HEK293 (cell line): ENCODE measurements at regions not wholly inside any gene's neighbourhood (a gene's known extent, or its start where the extent isn't known, plus 50 kb on each side); places are given as distances from the start of the nearest gene placed in this dataset.

ENCODE experiments used
- HOXA7 ChIP-seq: sonication (generic); formaldehyde crosslinking; IDR thresholded peaks from 2 replicates; pipeline ENCODE4 v1.8.1; 2022; ENCODE audit warnings: missing genetic modification reagents, borderline replicate concordance
- ZFP3 ChIP-seq: fragments of 450-650 bp; formaldehyde crosslinking; IDR thresholded peaks from 2 replicates; pipeline ENCODE4 v1.5.1; 2016; ENCODE audit warnings: low read depth, missing biosample characterization, missing genetic modification characterization
- ZNF133 ChIP-seq: fragments of 450-650 bp; formaldehyde crosslinking; IDR thresholded peaks from 2 replicates; pipeline ENCODE4 v1.5.1; 2016; ENCODE audit warnings: missing biosample characterization, missing genetic modification characterization
- ZNF560 ChIP-seq: fragments of 450-650 bp; formaldehyde crosslinking; IDR thresholded peaks from 2 replicates; pipeline ENCODE4 v1.5.1; 2017; ENCODE audit warnings: missing biosample characterization, missing genetic modification characterization, borderline replicate concordance

DNA sequence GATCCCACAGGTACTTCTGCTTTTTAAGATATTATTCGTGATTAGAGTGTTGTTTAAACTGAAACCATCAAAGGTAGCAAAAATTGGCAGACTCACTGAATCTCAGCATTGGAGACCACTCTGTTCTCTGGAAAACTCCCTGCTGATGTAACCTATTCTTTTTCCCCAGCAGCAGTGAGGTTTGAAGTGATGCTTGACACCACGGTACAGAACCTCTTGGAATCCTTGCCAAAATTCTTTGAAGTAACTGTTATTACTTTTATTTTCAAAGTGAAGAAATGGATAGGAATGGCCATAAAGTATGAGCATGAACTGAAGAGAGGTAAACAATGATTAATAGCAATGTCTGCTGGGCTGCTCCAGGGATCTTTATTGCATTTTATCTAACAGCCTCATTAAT is 66.4 kb upstream of the KL start:
- TF ChIP-seq ZNF133 (tag by site-specific recombination) = no peak
- TF ChIP-seq HOXA7 (CRISPR knock-in tag) = no peak
- TF ChIP-seq ZNF560 = no peak
- TF ChIP-seq ZFP3 (tag by site-specific recombination) = no peak
